WTC11 (cell line): ENCODE measurements at regions not wholly inside any gene's neighbourhood (a gene's known extent, or its start where the extent isn't known, plus 50 kb on each side); places are given as distances from the start of the nearest gene placed in this dataset.

Experiments
- ATAC-seq: fragments of 200-7000 bp; cut with Tn5 transposase; 2 replicates; pipeline ENCODE4 v1.10.0; 2021; ENCODE audit warnings: mild to moderate bottlenecking, moderate library complexity
- CTCF ChIA-PET: fragments of 300-600 bp; sonication (Branson Sonifier 250); formaldehyde crosslinking; loops from one replicate; lab custom pipeline; 2021; ENCODE audit warnings: antibody characterized with exemption; lab: Charles Lee
- POLR2A ChIA-PET: fragments of 350-600 bp; sonication (Branson Sonifier 250); formaldehyde crosslinking; loops from one replicate; lab custom pipeline; 2021; ENCODE audit warnings: antibody characterized with exemption; lab: Charles Lee
- DNase-seq: peaks from one replicate; pipeline ENCODE4 v3.0.0; 2021; ENCODE audit warnings: low spot score
- H3K27ac Mint-ChIP-seq: 2 replicates; pipeline ENCODE4 v1.8.0; 2021; ENCODE audit warnings: mixed read lengths
- H3K27me3 Mint-ChIP-seq: 2 replicates; pipeline ENCODE4 v1.8.0; 2021; ENCODE audit warnings: low read depth, mild to moderate bottlenecking, moderate library complexity, mixed read lengths
- H3K36me3 Mint-ChIP-seq: 2 replicates; pipeline ENCODE4 v1.8.0; 2021; ENCODE audit warnings: mixed read lengths
- H3K4me1 Mint-ChIP-seq: 2 replicates; pipeline ENCODE4 v1.8.0; 2022; ENCODE audit warnings: mixed read lengths
- H3K4me3 Mint-ChIP-seq: 2 replicates; pipeline ENCODE4 v1.8.0; 2021; ENCODE audit warnings: mild to moderate bottlenecking, moderate library complexity, mixed read lengths
- H3K9me3 Mint-ChIP-seq: 2 replicates; pipeline ENCODE4 v1.8.0; 2021; ENCODE audit warnings: mixed read lengths
- AR ChIP-seq: fragments of 250-450 bp; sonication (Bioruptor Pico); IDR thresholded peaks from 2 replicates; pipeline ENCODE4 v1.9.0; 2021; ENCODE audit warnings: mild to moderate bottlenecking
- CBFB ChIP-seq: sonication (generic); formaldehyde crosslinking; IDR thresholded peaks from 2 replicates; pipeline ENCODE4 v1.8.1; 2022; ENCODE audit warnings: mild to moderate bottlenecking, low read depth, missing genetic modification reagents
- CDX4 ChIP-seq: fragments of 250-450 bp; sonication (Bioruptor Pico); IDR thresholded peaks from 2 replicates; pipeline ENCODE4 v1.9.0; 2021; ENCODE audit warnings: moderate library complexity, mild to moderate bottlenecking, inconsistent platforms, borderline replicate concordance
- ESRRA ChIP-seq: sonication (generic); formaldehyde crosslinking; IDR thresholded peaks from 2 replicates; pipeline ENCODE4 v1.8.1; 2022; ENCODE audit warnings: mild to moderate bottlenecking, missing genetic modification reagents, borderline replicate concordance
- ETV6 ChIP-seq: sonication (generic); formaldehyde crosslinking; IDR thresholded peaks from 2 replicates; pipeline ENCODE4 v1.8.1; 2022; ENCODE audit warnings: mild to moderate bottlenecking, missing genetic modification reagents
- FOXP4 ChIP-seq: sonication (generic); formaldehyde crosslinking; IDR thresholded peaks from 2 replicates; pipeline ENCODE4 v1.8.0; 2022; ENCODE audit warnings: mild to moderate bottlenecking, missing genetic modification reagents
- GTF2I ChIP-seq: fragments of 250-450 bp; sonication (Bioruptor Pico); conservative IDR thresholded peaks from 2 replicates; pipeline ENCODE4 v1.4.0; 2021; ENCODE audit warnings: mild to moderate bottlenecking
- MXD4 ChIP-seq: fragments of 250-450 bp; sonication (Bioruptor Pico); IDR thresholded peaks from 2 replicates; pipeline ENCODE4 v1.8.0; 2021; ENCODE audit warnings: mild to moderate bottlenecking, moderate library complexity, borderline replicate concordance
- NFATC4 ChIP-seq: fragments of 250-450 bp; sonication (Bioruptor Pico); IDR thresholded peaks from 2 replicates; pipeline ENCODE4 v1.9.0; 2021; ENCODE audit warnings: mild to moderate bottlenecking
- NR1H2 ChIP-seq: sonication (generic); formaldehyde crosslinking; IDR thresholded peaks from 2 replicates; pipeline ENCODE4 v1.9.0; 2021; ENCODE audit warnings: mild to moderate bottlenecking, moderate library complexity, missing genetic modification reagents
- RELA ChIP-seq: sonication (generic); formaldehyde crosslinking; IDR thresholded peaks from 2 replicates; pipeline ENCODE4 v1.8.1; 2022; ENCODE audit warnings: missing genetic modification reagents, mild to moderate bottlenecking, borderline replicate concordance
- RORB ChIP-seq: fragments of 250-450 bp; sonication (Bioruptor Pico); IDR thresholded peaks from 2 replicates; pipeline ENCODE4 v1.9.0; 2021; ENCODE audit warnings: mild to moderate bottlenecking
- SMAD3 ChIP-seq: sonication (generic); formaldehyde crosslinking; IDR thresholded peaks from 2 replicates; pipeline ENCODE4 v1.8.0; 2022; ENCODE audit warnings: missing genetic modification reagents, mild to moderate bottlenecking, borderline replicate concordance
- SOX15 ChIP-seq: fragments of 250-450 bp; sonication (Bioruptor Pico); IDR thresholded peaks from 2 replicates; pipeline ENCODE4 v1.9.0; 2021; ENCODE audit warnings: mild to moderate bottlenecking
- TCF7 ChIP-seq: sonication (generic); formaldehyde crosslinking; IDR thresholded peaks from 2 replicates; pipeline ENCODE4 v1.8.0; 2022; ENCODE audit warnings: mild to moderate bottlenecking, low read depth, missing genetic modification reagents, moderate library complexity
- ZBTB43 ChIP-seq: sonication (generic); formaldehyde crosslinking; IDR thresholded peaks from 2 replicates; pipeline ENCODE4 v1.8.1; 2023; ENCODE audit warnings: mild to moderate bottlenecking, missing genetic modification reagents
- ZNF138 ChIP-seq: sonication (generic); formaldehyde crosslinking; conservative IDR thresholded peaks from 2 replicates; pipeline ENCODE4 v1.8.1; 2022; ENCODE audit warnings: mild to moderate bottlenecking, moderate library complexity, missing genetic modification reagents
- ZNF219 ChIP-seq: sonication (generic); formaldehyde crosslinking; IDR thresholded peaks from 2 replicates; pipeline ENCODE4 v1.8.0; 2023; ENCODE audit warnings: missing genetic modification reagents, mild to moderate bottlenecking, borderline replicate concordance
- ZNF232 ChIP-seq: sonication (generic); formaldehyde crosslinking; IDR thresholded peaks from 2 replicates; pipeline ENCODE4 v1.8.0; 2022; ENCODE audit warnings: mild to moderate bottlenecking, missing genetic modification reagents
- ZNF281 ChIP-seq: sonication (generic); formaldehyde crosslinking; IDR thresholded peaks from 2 replicates; pipeline ENCODE4 v1.8.0; 2023; ENCODE audit warnings: mild to moderate bottlenecking, missing genetic modification reagents
- ZNF396 ChIP-seq: fragments of 250-450 bp; sonication (Bioruptor Pico); IDR thresholded peaks from 2 replicates; pipeline ENCODE4 v1.8.0; 2021; ENCODE audit warnings: mild to moderate bottlenecking, moderate library complexity, borderline replicate concordance
- ZNF423 ChIP-seq: fragments of 250-450 bp; sonication (Bioruptor Pico); IDR thresholded peaks from 2 replicates; pipeline ENCODE4 v2.1.2; 2022; ENCODE audit warnings: mild to moderate bottlenecking, moderate library complexity

GRCh38 chr3:103056542-103056941 is 621.7 kb downstream of the ZPLD1 start (continued):
- TF ChIP-seq ZNF281 (no peak), NFATC4 (CRISPR knock-in tag) (no peak), NR1H2 (no peak), ETV6 (no peak), ESRRA (CRISPR knock-in tag) (no peak)

- TF ChIP-seq CDX4 (CRISPR knock-in tag) (no peak), GTF2I (CRISPR knock-in tag) (no peak), ZNF232 (no peak), SOX15 (no peak), ZBTB43 (no peak), ZNF219 (CRISPR knock-in tag) (no peak), TCF7 (CRISPR knock-in tag) (no peak), ZNF423 (CRISPR knock-in tag) (no peak), AR (no peak), ZNF138 (no peak), CBFB (CRISPR knock-in tag) (no peak), RELA (CRISPR knock-in tag) (no peak), RORB (CRISPR knock-in tag) (no peak), ETV6 (no peak), MXD4 (CRISPR knock-in tag) (no peak), ZNF396 (CRISPR knock-in tag) (no peak), FOXP4 (CRISPR knock-in tag) (no peak), SMAD3 (CRISPR knock-in tag) (no peak)
- Mint-ChIP-seq H3K9me3 (no peaks in the 10 kb centered on the region), H3K36me3 (no peaks in the 10 kb centered on the region), H3K27me3 (no peaks in the 10 kb centered on the region), H3K4me3 (no peak overlapping the region), H3K4me1 (peaks cover 13% of the 10 kb centered on the region), H3K27ac (no peak overlapping the region)
- CTCF ChIA-PET, result no interaction called here
- ATAC-seq (no peak), DNase-seq (no peak)
- POLR2A ChIA-PET, result no interaction called here
These were observed 622.2 kb downstream of the ZPLD1 start for GRCh38 chr3:103057003-103057402.
